ENCODE measurements at regions not wholly inside any gene's neighbourhood (a gene's known extent, or its start where the extent isn't known, plus 50 kb on each side); places are given as distances from the start of the nearest gene placed in this dataset.
"Not testable (repeated sequence)": the region's sequence is repeated elsewhere in the genome, so short reads cannot be mapped to it uniquely, and the experiment has no call there.

GRCh38 chr20:40019510-40019909 lies 669.5 kb downstream of the MAFB start:
- DNase-seq = no peak

- no peak for DNase-seq
These were observed 671.3 kb downstream of the MAFB start for GRCh38 chr20:40017765-40018164.

- no peak for DNase-seq
These were observed 672.1 kb downstream of the MAFB start for GRCh38 chr20:40016890-40017289.

GRCh38 chr20:40016392-40016791 lies 672.6 kb downstream of the MAFB start:
- no peak for DNase-seq

- not testable (repeated sequence) for DNase-seq
These were observed 677.0 kb downstream of the MAFB start for GRCh38 chr20:40012026-40012425.

- DNase-seq = no peak
These were observed 678.6 kb downstream of the MAFB start for GRCh38 chr20:40010483-40010882.

- no peak for DNase-seq
These were observed 679.5 kb downstream of the MAFB start for GRCh38 chr20:40009542-40009941.

- DNase-seq = no peak
These were observed 680.9 kb downstream of the MAFB start for GRCh38 chr20:40008177-40008576.

GRCh38 chr20:40006168-40006860 lies 682.7 kb downstream of the MAFB start:
- DNase-seq = no peak

- DNase-seq = not testable (repeated sequence)
These were observed 684.9 kb downstream of the MAFB start for GRCh38 chr20:40004092-40004491.

- DNase-seq = no peak
These were observed 695.3 kb downstream of the MAFB start for GRCh38 chr20:39993742-39994141.

- DNase-seq = no peak
These were observed 698.3 kb downstream of the MAFB start for GRCh38 chr20:39990692-39991091.

- no peak for DNase-seq
These were observed 700.0 kb downstream of the MAFB start for GRCh38 chr20:39988991-39989390.

- DNase-seq = no peak
These were observed 702.7 kb downstream of the MAFB start for GRCh38 chr20:39986173-39986904.

GRCh38 chr20:39985271-39985827 lies 703.7 kb downstream of the MAFB start:
- no peak for DNase-seq

- DNase-seq = no peak
These were observed 705.4 kb downstream of the MAFB start for GRCh38 chr20:39983655-39984054.

GRCh38 chr20:39983183-39983582 lies 705.9 kb downstream of the MAFB start:
- DNase-seq = no peak

GRCh38 chr20:39974966-39975501 lies 714.0 kb downstream of the MAFB start:
- DNase-seq = no peak

- DNase-seq = no peak
These were observed 720.5 kb downstream of the MAFB start for GRCh38 chr20:39968495-39968894.

GRCh38 chr20:39967806-39968205 lies 721.2 kb downstream of the MAFB start:
- no peak for DNase-seq

GRCh38 chr20:39961637-39962244 lies 727.3 kb downstream of the MAFB start:
- DNase-seq = no peak

GRCh38 chr20:39960522-39961428 lies 728.3 kb downstream of the MAFB start:
- DNase-seq = no peak
